HFFc6 (cell line): ENCODE measurements at regions not wholly inside any gene's neighbourhood (a gene's known extent, or its start where the extent isn't known, plus 50 kb on each side); places are given as distances from the start of the nearest gene placed in this dataset.

Experiments
- DNase-seq: peaks from one replicate; pipeline ENCODE4 v3.0.0-alpha.2; 2018
- H3K27ac Mint-ChIP-seq: 2 replicates; pipeline ENCODE4 v1.8.0; 2020; ENCODE audit warnings: mild to moderate bottlenecking, mixed read lengths
- H3K27me3 Mint-ChIP-seq: 2 replicates; pipeline ENCODE4 v1.8.0; 2021; ENCODE audit warnings: mild to moderate bottlenecking, moderate library complexity, mixed read lengths; ENCODE audit not compliant: insufficient read depth
- H3K36me3 Mint-ChIP-seq: 2 replicates; pipeline ENCODE4 v1.8.0; 2021; ENCODE audit warnings: low read depth, mixed read lengths
- H3K4me1 Mint-ChIP-seq: 2 replicates; pipeline ENCODE4 v1.8.0; 2020; ENCODE audit warnings: low read depth, mixed read lengths
- H3K4me3 Mint-ChIP-seq: 2 replicates; pipeline ENCODE4 v1.8.0; 2020; ENCODE audit warnings: mild to moderate bottlenecking, moderate library complexity, mixed read lengths
- H3K9me3 Mint-ChIP-seq: 2 replicates; pipeline ENCODE4 v1.8.0; 2020; ENCODE audit warnings: mild to moderate bottlenecking, mixed read lengths
- TF ChIP-seq, protein P1 (sequence below): fragments of 200-600 bp; sonication (generic); IDR thresholded peaks from 2 replicates; pipeline ENCODE4 v1.5.0; 2021; ENCODE audit warnings: antibody characterized with exemption, mild to moderate bottlenecking

DNA sequence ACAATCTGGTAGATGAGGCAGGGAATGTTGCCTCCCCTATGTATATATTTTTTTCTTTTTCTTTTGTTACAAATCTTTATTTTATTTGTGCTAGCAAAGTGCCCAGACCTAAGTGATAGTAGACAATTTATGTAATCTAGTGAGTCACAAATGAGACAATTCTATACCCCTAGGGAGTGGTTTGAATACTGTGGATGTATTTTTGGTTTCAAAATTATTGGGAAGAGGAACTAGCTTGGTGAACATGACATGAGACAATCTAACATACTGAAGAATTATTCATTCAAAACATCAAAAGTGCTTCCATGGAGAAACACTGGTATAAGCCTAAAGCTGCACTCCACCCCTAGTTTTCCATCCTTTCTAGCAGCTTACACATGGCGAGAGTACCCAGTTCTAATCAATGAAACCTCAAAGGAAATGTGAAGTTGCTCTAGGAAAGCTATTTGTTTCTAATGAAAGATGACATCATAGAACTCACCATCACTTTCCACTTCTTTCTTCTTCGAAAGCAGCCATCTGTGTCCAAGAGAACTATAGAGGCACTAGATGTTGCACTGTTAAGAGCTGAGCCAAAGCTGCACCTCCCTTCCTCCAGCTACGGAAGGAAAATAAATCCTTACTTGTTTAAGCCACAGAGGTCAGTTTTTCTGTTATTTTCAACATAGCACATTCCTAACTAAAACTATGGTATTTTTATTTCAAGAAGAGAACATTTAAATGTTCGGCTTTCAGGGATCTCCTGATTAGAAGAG, 764.6 kb downstream of the LTN1 start:
- TF ChIP-seq, protein P1, sequence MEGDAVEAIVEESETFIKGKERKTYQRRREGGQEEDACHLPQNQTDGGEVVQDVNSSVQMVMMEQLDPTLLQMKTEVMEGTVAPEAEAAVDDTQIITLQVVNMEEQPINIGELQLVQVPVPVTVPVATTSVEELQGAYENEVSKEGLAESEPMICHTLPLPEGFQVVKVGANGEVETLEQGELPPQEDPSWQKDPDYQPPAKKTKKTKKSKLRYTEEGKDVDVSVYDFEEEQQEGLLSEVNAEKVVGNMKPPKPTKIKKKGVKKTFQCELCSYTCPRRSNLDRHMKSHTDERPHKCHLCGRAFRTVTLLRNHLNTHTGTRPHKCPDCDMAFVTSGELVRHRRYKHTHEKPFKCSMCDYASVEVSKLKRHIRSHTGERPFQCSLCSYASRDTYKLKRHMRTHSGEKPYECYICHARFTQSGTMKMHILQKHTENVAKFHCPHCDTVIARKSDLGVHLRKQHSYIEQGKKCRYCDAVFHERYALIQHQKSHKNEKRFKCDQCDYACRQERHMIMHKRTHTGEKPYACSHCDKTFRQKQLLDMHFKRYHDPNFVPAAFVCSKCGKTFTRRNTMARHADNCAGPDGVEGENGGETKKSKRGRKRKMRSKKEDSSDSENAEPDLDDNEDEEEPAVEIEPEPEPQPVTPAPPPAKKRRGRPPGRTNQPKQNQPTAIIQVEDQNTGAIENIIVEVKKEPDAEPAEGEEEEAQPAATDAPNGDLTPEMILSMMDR: no peak

DNA sequence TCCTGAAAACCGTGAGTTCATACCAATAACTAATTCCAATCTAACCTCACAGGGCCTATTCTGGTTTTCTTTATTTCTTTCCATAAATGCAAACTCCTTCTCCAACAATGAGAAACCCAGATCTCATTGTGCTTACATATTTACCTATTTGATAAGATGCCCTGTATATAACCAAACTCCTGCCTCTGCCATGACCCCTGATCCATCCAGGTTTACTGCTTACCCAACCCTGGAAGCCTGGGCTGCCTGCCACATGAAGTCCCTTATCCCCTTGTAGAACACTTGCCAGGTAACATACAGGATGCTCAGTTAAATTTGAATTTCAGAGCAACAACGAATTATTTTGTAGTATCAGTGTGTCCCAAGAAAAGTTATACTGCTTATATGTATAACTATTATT, 766.1 kb downstream of the LTN1 start:
- no peaks in the 10 kb centered on the region for H3K9me3 Mint-ChIP-seq
- H3K27ac Mint-ChIP-seq: no peak overlapping the region; the same call in 1 of the 2 replicates
- H3K36me3 Mint-ChIP-seq: peaks cover 10% of the 10 kb centered on the region; the same call in 1 of the 2 replicates
- H3K4me1 Mint-ChIP-seq: peaks cover 54% of the 10 kb centered on the region
- TF ChIP-seq, protein P1: no peak
- no peak overlapping the region for H3K4me3 Mint-ChIP-seq
- no peaks in the 10 kb centered on the region for H3K27me3 Mint-ChIP-seq
- no peak for DNase-seq

More for the DNA sequence above, 764.6 kb downstream of the LTN1 start:
- peak overlapping the region; percentile 31 for H3K4me3 Mint-ChIP-seq
- H3K4me1 Mint-ChIP-seq: peaks cover 54% of the 10 kb centered on the region
- H3K36me3 Mint-ChIP-seq: peaks cover 10% of the 10 kb centered on the region; the same call in 1 of the 2 replicates
- no peaks in the 10 kb centered on the region for H3K9me3 Mint-ChIP-seq
- no peak for DNase-seq
- H3K27ac Mint-ChIP-seq: peak overlapping the region; percentile 91
- H3K27me3 Mint-ChIP-seq: no peaks in the 10 kb centered on the region

DNA sequence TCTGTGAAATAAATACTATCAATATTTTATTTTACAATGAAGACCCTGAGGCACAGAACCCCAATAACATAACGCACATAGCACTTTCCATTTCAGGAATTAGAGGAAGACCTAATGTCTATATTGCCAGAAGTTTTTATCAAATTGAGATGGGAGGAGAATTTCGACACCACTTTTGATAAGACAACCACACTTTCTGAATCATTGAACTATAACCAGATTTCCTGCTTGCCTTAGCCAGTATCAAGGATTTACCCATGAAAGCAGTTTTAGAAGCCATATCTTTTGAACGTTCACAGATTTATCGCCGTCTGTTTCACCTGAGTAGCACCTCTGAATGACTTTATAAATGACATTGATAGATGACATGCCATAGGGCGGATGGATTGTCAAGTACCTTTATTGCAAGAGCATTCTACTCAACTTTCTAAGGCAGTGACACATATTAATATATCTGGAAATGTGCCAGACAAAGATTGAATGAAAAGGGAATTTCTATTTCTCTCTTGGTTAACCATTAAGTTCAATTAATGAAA, 768.4 kb downstream of the LTN1 start:
- Mint-ChIP-seq H3K9me3 (no peaks in the 10 kb centered on the region), H3K4me3 (no peak overlapping the region), H3K27ac (no peak overlapping the region), H3K4me1 (peaks cover 41% of the 10 kb centered on the region), H3K27me3 (no peaks in the 10 kb centered on the region; the same call in 1 of the 2 replicates), H3K36me3 (peaks cover 14% of the 10 kb centered on the region)
- TF ChIP-seq, protein P1: no peak
- DNase-seq: no peak

DNA sequence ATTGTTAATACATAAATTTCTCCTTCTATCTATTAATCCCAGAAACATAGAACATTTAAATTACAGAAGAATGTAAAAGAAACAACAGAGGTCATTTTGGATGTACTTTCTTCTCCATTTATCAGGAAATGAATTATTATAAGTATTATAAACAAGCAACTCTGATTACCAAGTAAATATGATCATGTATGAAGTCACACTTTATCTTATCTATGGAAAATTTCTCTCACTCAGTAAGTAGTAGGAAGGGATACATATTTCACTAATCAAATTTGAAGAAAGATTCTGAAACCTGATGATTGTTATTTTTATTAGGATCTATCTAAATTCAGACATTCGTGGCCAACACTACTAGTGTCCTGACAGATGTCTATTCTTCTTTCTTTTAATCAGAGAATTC, 770.7 kb downstream of the LTN1 start:
- no peak overlapping the region for H3K4me3 Mint-ChIP-seq
- H3K27ac Mint-ChIP-seq: no peak overlapping the region
- TF ChIP-seq, protein P1: no peak
- peaks cover 18% of the 10 kb centered on the region for H3K4me1 Mint-ChIP-seq
- H3K9me3 Mint-ChIP-seq: no peaks in the 10 kb centered on the region
- no peaks in the 10 kb centered on the region; the same call in 1 of the 2 replicates for H3K27me3 Mint-ChIP-seq
- DNase-seq: no peak
- peaks cover 12% of the 10 kb centered on the region for H3K36me3 Mint-ChIP-seq

DNA sequence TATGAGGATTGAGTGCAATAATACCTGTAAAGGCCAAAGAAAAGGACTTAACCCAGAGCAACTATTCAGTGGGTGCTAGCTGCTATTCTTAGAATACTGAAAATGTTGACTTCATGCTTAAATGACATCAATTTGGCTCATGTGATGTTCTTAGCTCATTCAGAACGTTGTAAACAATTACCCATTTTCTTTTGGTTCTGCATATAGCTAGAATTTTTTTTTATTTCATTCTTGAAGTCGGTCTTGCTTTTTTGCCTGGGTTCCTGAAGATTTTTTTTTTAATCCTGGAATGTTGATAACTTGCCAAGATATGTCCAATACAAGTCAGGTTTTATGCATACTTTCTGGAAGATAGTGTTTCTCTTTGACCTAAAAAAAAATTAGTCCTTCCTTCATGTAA, 772.0 kb downstream of the LTN1 start:
- H3K9me3 Mint-ChIP-seq: no peaks in the 10 kb centered on the region
- peaks cover 8% of the 10 kb centered on the region for H3K36me3 Mint-ChIP-seq
- no peak for DNase-seq
- no peak overlapping the region for H3K27ac Mint-ChIP-seq
- TF ChIP-seq, protein P1: no peak
- no peaks in the 10 kb centered on the region; the same call in 1 of the 2 replicates for H3K27me3 Mint-ChIP-seq
- peaks cover 21% of the 10 kb centered on the region for H3K4me1 Mint-ChIP-seq
- no peak overlapping the region for H3K4me3 Mint-ChIP-seq
